ENCODE measurements at regions not wholly inside any gene's neighbourhood (a gene's known extent, or its start where the extent isn't known, plus 50 kb on each side); places are given as distances from the start of the nearest gene placed in this dataset.

DNA sequence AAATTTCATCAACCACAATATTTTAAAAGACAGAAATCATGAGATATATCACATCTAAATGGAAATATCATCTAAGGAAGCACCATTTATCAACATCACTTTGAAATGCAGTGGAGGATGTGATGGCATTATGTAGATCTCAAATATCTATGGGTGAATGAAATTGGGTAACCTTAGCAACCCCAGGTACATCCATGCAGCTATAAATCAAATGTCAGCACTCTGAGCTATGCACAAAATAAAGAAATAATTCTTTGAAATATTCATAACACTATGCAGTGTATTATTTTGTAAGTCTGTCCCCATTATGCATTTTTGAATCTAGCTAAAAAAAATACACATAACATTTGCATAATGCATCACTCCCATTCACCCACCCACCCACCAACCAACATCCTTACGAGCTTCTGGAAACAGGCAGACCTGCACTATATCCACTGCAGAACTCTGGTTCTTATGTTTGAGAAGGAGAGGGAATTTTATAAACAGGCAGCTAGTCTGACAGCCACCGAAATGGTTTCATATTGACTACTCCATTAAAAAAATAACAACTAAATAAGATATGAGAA is 186.8 kb downstream of the SHOX2 start:
- TF ChIP-seq ZFP3 (CRISPR knock-in tag; IDR thresholded peaks at IDR 0.05) (no peak), ZC3H10 (CRISPR knock-in tag; IDR thresholded peaks at IDR 0.05) (no peak)
